A673 (cell line): ENCODE measurements at regions not wholly inside any gene's neighbourhood (a gene's known extent, or its start where the extent isn't known, plus 50 kb on each side); places are given as distances from the start of the nearest gene placed in this dataset.

Experiments used
- BruUV-seq: library from RNA; stranded (reverse); fragments of 400-500 nt; replicated peaks from 2 replicates; lab custom pipeline; 2021; lab: Mats Ljungman, UMichigan
- CTCF ChIA-PET: fragments of 300-600 bp; sonication (Branson Sonifier 250); formaldehyde crosslinking; loops from one replicate; lab custom pipeline; 2022; ENCODE audit warnings: antibody characterized with exemption; lab: Charles Lee
- POLR2A ChIA-PET: fragments of 300-600 bp; sonication (Branson Sonifier 250); formaldehyde crosslinking; loops from one replicate; lab custom pipeline; 2022; ENCODE audit warnings: antibody characterized with exemption; ENCODE audit not compliant: low non-redundant PET; lab: Charles Lee
- DNase-seq: peaks from one replicate; pipeline ENCODE4 v3.0.0-alpha.2; 2015; ENCODE audit warnings: low spot score
- H3K27ac ChIP-seq: fragments of 200-600 bp; sonication (generic); 2 replicates; pipeline ENCODE4 v1.5.1; 2016; ENCODE audit warnings: mixed run types, low read depth, mild to moderate bottlenecking, mixed read lengths, antibody characterized with exemption, low read length; ENCODE audit not compliant: poor library complexity, severe bottlenecking
- H3K27me3 ChIP-seq: fragments of 200-600 bp; sonication (generic); replicated peaks from 2 replicates; pipeline ENCODE4 v1.6.1; 2017; ENCODE audit warnings: mixed run types, low read depth, mild to moderate bottlenecking, mixed read lengths, antibody characterized with exemption, low read length; ENCODE audit not compliant: insufficient read depth, poor library complexity
- H3K36me3 ChIP-seq: fragments of 200-600 bp; sonication (generic); 2 replicates; pipeline ENCODE4 v1.6.1; 2016; ENCODE audit warnings: mixed run types, mild to moderate bottlenecking, mixed read lengths, antibody characterized with exemption, low read length; ENCODE audit not compliant: insufficient read depth, poor library complexity, severe bottlenecking
- H3K4me1 ChIP-seq: fragments of 200-600 bp; sonication (generic); 2 replicates; pipeline ENCODE4 v1.6.1; 2017; ENCODE audit warnings: mixed run types, mild to moderate bottlenecking, mixed read lengths, antibody characterized with exemption, low read length; ENCODE audit not compliant: insufficient read depth, poor library complexity, severe bottlenecking
- H3K4me3 ChIP-seq: fragments of 200-600 bp; sonication (generic); 2 replicates; pipeline ENCODE4 v1.5.1; 2016; ENCODE audit warnings: low read depth, mixed run types, mild to moderate bottlenecking, mixed read lengths, low read length; ENCODE audit not compliant: poor library complexity, severe bottlenecking
- H3K9me3 ChIP-seq: fragments of 200-600 bp; sonication (generic); 2 replicates; pipeline ENCODE4 v1.6.1; 2016; ENCODE audit warnings: mixed run types, low read depth, mild to moderate bottlenecking, mixed read lengths, antibody characterized with exemption, low read length; ENCODE audit not compliant: poor library complexity, severe bottlenecking
- EZH2 ChIP-seq: fragments of 200-600 bp; sonication (generic); IDR thresholded peaks from 2 replicates; pipeline ENCODE4 v1.6.1; 2017; ENCODE audit warnings: borderline replicate concordance, low read depth, mild to moderate bottlenecking, mixed read lengths, antibody characterized with exemption, low read length; ENCODE audit not compliant: poor library complexity, severe bottlenecking
- intact Hi-C: fragments of 100-400 bp; cut with micrococcal nuclease; formaldehyde crosslinking; loops from one replicate; pipeline ENCODE4 v1.10.0; 2022; ENCODE audit not compliant: unreplicated experiment
- TF ChIP-seq, protein P1 (sequence below): fragments of 300-800, 200-600 bp; sonication (generic); conservative IDR thresholded peaks from 2 replicates; pipeline ENCODE4 v1.5.1; 2017; ENCODE audit warnings: low read depth, mild to moderate bottlenecking, antibody characterized with exemption, low read length, moderate library complexity, mixed read lengths

GRCh38 chr5:117559005-117559844, 984.6 kb upstream of the SEMA6A start:
- POLR2A ChIA-PET, result interaction anchor here (0.7 kb wide), 1 partner anchor 140 kb away, joined by 3 read pairs; no protein-coding TSS in a partner anchor
- CTCF ChIA-PET, result interaction anchor here (0.6 kb wide), 1 partner anchor 740 kb away, joined by 3 read pairs; no protein-coding TSS in a partner anchor
- Histone ChIP-seq H3K4me3 (no peak overlapping the region), H3K27ac (no peak overlapping the region), H3K36me3 (no peaks in the 10 kb centered on the region), H3K9me3 (no peaks in the 10 kb centered on the region), H3K27me3 (no peaks in the 10 kb centered on the region), H3K4me1 (no peaks in the 10 kb centered on the region)
- BruUV-seq, result no TSS peak
- TF ChIP-seq EZH2, result no peak
- TF ChIP-seq, protein P1, sequence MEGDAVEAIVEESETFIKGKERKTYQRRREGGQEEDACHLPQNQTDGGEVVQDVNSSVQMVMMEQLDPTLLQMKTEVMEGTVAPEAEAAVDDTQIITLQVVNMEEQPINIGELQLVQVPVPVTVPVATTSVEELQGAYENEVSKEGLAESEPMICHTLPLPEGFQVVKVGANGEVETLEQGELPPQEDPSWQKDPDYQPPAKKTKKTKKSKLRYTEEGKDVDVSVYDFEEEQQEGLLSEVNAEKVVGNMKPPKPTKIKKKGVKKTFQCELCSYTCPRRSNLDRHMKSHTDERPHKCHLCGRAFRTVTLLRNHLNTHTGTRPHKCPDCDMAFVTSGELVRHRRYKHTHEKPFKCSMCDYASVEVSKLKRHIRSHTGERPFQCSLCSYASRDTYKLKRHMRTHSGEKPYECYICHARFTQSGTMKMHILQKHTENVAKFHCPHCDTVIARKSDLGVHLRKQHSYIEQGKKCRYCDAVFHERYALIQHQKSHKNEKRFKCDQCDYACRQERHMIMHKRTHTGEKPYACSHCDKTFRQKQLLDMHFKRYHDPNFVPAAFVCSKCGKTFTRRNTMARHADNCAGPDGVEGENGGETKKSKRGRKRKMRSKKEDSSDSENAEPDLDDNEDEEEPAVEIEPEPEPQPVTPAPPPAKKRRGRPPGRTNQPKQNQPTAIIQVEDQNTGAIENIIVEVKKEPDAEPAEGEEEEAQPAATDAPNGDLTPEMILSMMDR, result no peak
- intact Hi-C loops, result no loop called here
- no peak for DNase-seq

DNA sequence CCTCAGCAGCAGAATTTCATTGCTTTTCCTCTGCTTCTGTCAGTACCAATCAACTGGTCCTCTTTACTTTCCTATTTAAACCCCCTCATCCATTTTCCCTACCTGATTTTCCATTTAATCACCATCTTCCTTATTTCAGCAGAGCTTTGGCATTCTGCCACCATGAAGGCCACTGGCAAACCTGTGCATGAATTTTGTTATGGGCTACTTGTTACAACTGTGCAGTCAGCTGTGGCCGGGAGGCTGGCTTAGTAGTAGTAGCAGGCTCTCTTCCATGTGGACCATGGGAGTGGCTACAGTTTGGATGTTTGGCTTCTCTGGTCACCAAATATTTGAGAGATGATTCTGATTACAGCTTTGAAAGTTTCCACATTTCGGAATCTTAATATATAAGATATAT, 976.6 kb upstream of the SEMA6A start:
- TF ChIP-seq EZH2, result no peak
- TF ChIP-seq, protein P1, result no peak
- H3K27me3 ChIP-seq, result no peaks in the 10 kb centered on the region
- no peaks in the 10 kb centered on the region for H3K4me1 ChIP-seq
- intact Hi-C loops, result no loop called here
- no TSS peak for BruUV-seq
- POLR2A ChIA-PET, result no interaction called here
- DNase-seq, result no peak
- no peak overlapping the region for H3K27ac ChIP-seq
- no peaks in the 10 kb centered on the region for H3K9me3 ChIP-seq
- no peaks in the 10 kb centered on the region for H3K36me3 ChIP-seq
- CTCF ChIA-PET, result no interaction called here
- H3K4me3 ChIP-seq, result no peak overlapping the region

- ChIA-PET POLR2A (no interaction called here), CTCF (no interaction called here)
- H3K27ac ChIP-seq, result no peak overlapping the region
- H3K27me3 ChIP-seq, result no peaks in the 10 kb centered on the region
- TF ChIP-seq, protein P1, result no peak
- TF ChIP-seq EZH2, result no peak
- no peak overlapping the region for H3K4me3 ChIP-seq
- no peaks in the 10 kb centered on the region for H3K36me3 ChIP-seq
- no peak for DNase-seq
- H3K9me3 ChIP-seq, result no peaks in the 10 kb centered on the region
- BruUV-seq, result no TSS peak
- intact Hi-C loops, result no loop called here
- H3K4me1 ChIP-seq, result no peaks in the 10 kb centered on the region
Measured at GRCh38 chr5:117547192-117547591, 972.6 kb upstream of the SEMA6A start.
